ENCODE measurements at regions not wholly inside any gene's neighbourhood (a gene's known extent, or its start where the extent isn't known, plus 50 kb on each side); places are given as distances from the start of the nearest gene placed in this dataset.

GRCh38 chr2:41078341-41078740 is 626.5 kb upstream of the SLC8A1 start:
- Histone ChIP-seq H4K20me1 (ENCODE audit: control insufficient read depth, extremely low read depth, insufficient read depth, low read length) (no peaks in the 10 kb centered on the region), H3K4me2 (ENCODE audit: extremely low read depth, insufficient read depth, low read length) (no peak overlapping the region), H3K27ac (ENCODE audit: insufficient read depth, low read length) (no peak overlapping the region), H3K4me3 (replicated peaks in 1 of 4; ENCODE audit: control extremely low read depth in 1 of 4, insufficient read depth in 1 of 4, low read depth in 3 of 4, low read length in 4 of 4) (no peak overlapping the region), H3K79me2 (ENCODE audit: control insufficient read depth, insufficient read depth, low read length) (no peaks in the 10 kb centered on the region), H3K27me3 (ENCODE audit: control insufficient read depth, insufficient read depth, low read length) (no peaks in the 10 kb centered on the region), H3K36me3 (ENCODE audit: control insufficient read depth, insufficient read depth, low read length) (no peaks in the 10 kb centered on the region), H3K4me1 (ENCODE audit: control insufficient read depth, extremely low read depth, insufficient read depth, low read length) (no peaks in the 10 kb centered on the region), H3K9me3 (ENCODE audit: control insufficient read depth, insufficient read depth, low read depth, low read length) (no peaks in the 10 kb centered on the region), H2AFZ (ENCODE audit: low read length) (no peak overlapping the region), H3K9ac (ENCODE audit: insufficient read depth, low read length) (no peak overlapping the region)
- TF ChIP-seq EZH2 (IDR thresholded peaks at IDR 0.05; ENCODE audit: low read length, missing control alignments) (no peak), CTCF (conservative IDR thresholded peaks at IDR 0.05 in 1 of 2, IDR thresholded peaks at IDR 0.05 in 1 of 2; ENCODE audit: low read depth in 1 of 2, low read length in 2 of 2) (no peak)
- no peak for DNase-seq (ENCODE audit: low read depth in 2 of 2)

- no peaks in the 10 kb centered on the region for H3K4me1 ChIP-seq (ENCODE audit: control insufficient read depth, extremely low read depth, insufficient read depth, low read length)
- H3K4me3 ChIP-seq (replicated peaks in 1 of 4; ENCODE audit: control extremely low read depth in 1 of 4, insufficient read depth in 1 of 4, low read depth in 3 of 4, low read length in 4 of 4) = no peak overlapping the region
- H3K36me3 ChIP-seq (ENCODE audit: control insufficient read depth, insufficient read depth, low read length) = no peaks in the 10 kb centered on the region
- no peaks in the 10 kb centered on the region for H3K9me3 ChIP-seq (ENCODE audit: control insufficient read depth, insufficient read depth, low read depth, low read length)
- H3K9ac ChIP-seq (ENCODE audit: insufficient read depth, low read length) = no peak overlapping the region
- H4K20me1 ChIP-seq (ENCODE audit: control insufficient read depth, extremely low read depth, insufficient read depth, low read length) = no peaks in the 10 kb centered on the region
- H2AFZ ChIP-seq (ENCODE audit: low read length) = no peak overlapping the region
- no peak overlapping the region for H3K27ac ChIP-seq (ENCODE audit: insufficient read depth, low read length)
- no peak for TF ChIP-seq CTCF (conservative IDR thresholded peaks at IDR 0.05 in 1 of 2, IDR thresholded peaks at IDR 0.05 in 1 of 2; ENCODE audit: low read depth in 1 of 2, low read length in 2 of 2)
- TF ChIP-seq EZH2 (IDR thresholded peaks at IDR 0.05; ENCODE audit: low read length, missing control alignments) = no peak
- DNase-seq (ENCODE audit: low read depth in 2 of 2) = no peak
- H3K27me3 ChIP-seq (ENCODE audit: control insufficient read depth, insufficient read depth, low read length) = no peaks in the 10 kb centered on the region
- H3K79me2 ChIP-seq (ENCODE audit: control insufficient read depth, insufficient read depth, low read length) = no peaks in the 10 kb centered on the region
- H3K4me2 ChIP-seq (ENCODE audit: extremely low read depth, insufficient read depth, low read length) = no peak overlapping the region
Observed at GRCh38 chr2:41079011-41079410, 627.1 kb upstream of the SLC8A1 start.

GRCh38 chr2:41084321-41084720 is 632.4 kb upstream of the SLC8A1 start:
- no peak overlapping the region for H3K9ac ChIP-seq (ENCODE audit: insufficient read depth, low read length)
- H3K4me3 ChIP-seq (replicated peaks in 1 of 4; ENCODE audit: control extremely low read depth in 1 of 4, insufficient read depth in 1 of 4, low read depth in 3 of 4, low read length in 4 of 4) = no peak overlapping the region
- H3K27me3 ChIP-seq (ENCODE audit: control insufficient read depth, insufficient read depth, low read length) = no peaks in the 10 kb centered on the region
- H3K9me3 ChIP-seq (ENCODE audit: control insufficient read depth, insufficient read depth, low read depth, low read length) = no peaks in the 10 kb centered on the region
- no peak for DNase-seq (ENCODE audit: low read depth in 2 of 2)
- H4K20me1 ChIP-seq (ENCODE audit: control insufficient read depth, extremely low read depth, insufficient read depth, low read length) = no peaks in the 10 kb centered on the region
- no peak overlapping the region for H2AFZ ChIP-seq (ENCODE audit: low read length)
- no peaks in the 10 kb centered on the region for H3K4me1 ChIP-seq (ENCODE audit: control insufficient read depth, extremely low read depth, insufficient read depth, low read length)
- H3K27ac ChIP-seq (ENCODE audit: insufficient read depth, low read length) = no peak overlapping the region
- H3K4me2 ChIP-seq (ENCODE audit: extremely low read depth, insufficient read depth, low read length) = no peak overlapping the region
- no peak for TF ChIP-seq EZH2 (IDR thresholded peaks at IDR 0.05; ENCODE audit: low read length, missing control alignments)
- no peak for TF ChIP-seq CTCF (conservative IDR thresholded peaks at IDR 0.05 in 1 of 2, IDR thresholded peaks at IDR 0.05 in 1 of 2; ENCODE audit: low read depth in 1 of 2, low read length in 2 of 2)
- no peaks in the 10 kb centered on the region for H3K79me2 ChIP-seq (ENCODE audit: control insufficient read depth, insufficient read depth, low read length)
- H3K36me3 ChIP-seq (ENCODE audit: control insufficient read depth, insufficient read depth, low read length) = no peaks in the 10 kb centered on the region

All from fibroblast of lung (primary cell).